GM19240 (cell line): ENCODE measurements at regions not wholly inside any gene's neighbourhood (a gene's known extent, or its start where the extent isn't known, plus 50 kb on each side); places are given as distances from the start of the nearest gene placed in this dataset.

ENCODE experiments used
- DNase-seq: peaks from one replicate; pipeline ENCODE4 v3.0.0; 2011; ENCODE audit warnings: low spot score; ENCODE audit not compliant: insufficient read length

- DNase-seq = no peak
Measured at GRCh38 chr5:61622156-61622555, 290.1 kb downstream of the ZSWIM6 start.

- DNase-seq = no peak
Measured at GRCh38 chr5:61623401-61624069, 291.5 kb downstream of the ZSWIM6 start.

- DNase-seq = no peak
Measured at GRCh38 chr5:61624553-61625136, 292.6 kb downstream of the ZSWIM6 start.

- no peak for DNase-seq
Measured at GRCh38 chr5:61625137-61625561, 293.1 kb downstream of the ZSWIM6 start.

GRCh38 chr5:61625681-61626621, 293.9 kb downstream of the ZSWIM6 start:
- DNase-seq = peak; percentile 12

GRCh38 chr5:61626639-61627282, 294.7 kb downstream of the ZSWIM6 start:
- no peak for DNase-seq

GRCh38 chr5:61627531-61627930, 295.5 kb downstream of the ZSWIM6 start:
- no peak for DNase-seq

GRCh38 chr5:61630908-61631307, 298.9 kb downstream of the ZSWIM6 start:
- DNase-seq = no peak

GRCh38 chr5:61631438-61631941, 299.4 kb downstream of the ZSWIM6 start:
- no peak for DNase-seq

GRCh38 chr5:61632064-61632463, 300.0 kb downstream of the ZSWIM6 start:
- no peak for DNase-seq

- DNase-seq = no peak
Measured at GRCh38 chr5:61635271-61635670, 303.2 kb downstream of the ZSWIM6 start.

- DNase-seq = no peak
Measured at GRCh38 chr5:61637566-61637965, 305.5 kb downstream of the ZSWIM6 start.

- DNase-seq = no peak
Measured at GRCh38 chr5:61638476-61638875, 306.4 kb downstream of the ZSWIM6 start.

GRCh38 chr5:61640179-61641021, 308.3 kb downstream of the ZSWIM6 start:
- no peak for DNase-seq

GRCh38 chr5:61641748-61642565, 309.9 kb downstream of the ZSWIM6 start:
- no peak for DNase-seq

- DNase-seq = no peak
Measured at GRCh38 chr5:61647672-61648071, 315.6 kb downstream of the ZSWIM6 start.

GRCh38 chr5:61649231-61649630, 317.2 kb downstream of the ZSWIM6 start:
- DNase-seq = no peak

- DNase-seq = no peak
Measured at GRCh38 chr5:61649971-61650370, 317.9 kb downstream of the ZSWIM6 start.

- no peak for DNase-seq
Measured at GRCh38 chr5:61650661-61651060, 318.6 kb downstream of the ZSWIM6 start.

GRCh38 chr5:61651195-61651594, 319.1 kb downstream of the ZSWIM6 start:
- DNase-seq = no peak
